ENCODE measurements at regions not wholly inside any gene's neighbourhood (a gene's known extent, or its start where the extent isn't known, plus 50 kb on each side); places are given as distances from the start of the nearest gene placed in this dataset.

DNA sequence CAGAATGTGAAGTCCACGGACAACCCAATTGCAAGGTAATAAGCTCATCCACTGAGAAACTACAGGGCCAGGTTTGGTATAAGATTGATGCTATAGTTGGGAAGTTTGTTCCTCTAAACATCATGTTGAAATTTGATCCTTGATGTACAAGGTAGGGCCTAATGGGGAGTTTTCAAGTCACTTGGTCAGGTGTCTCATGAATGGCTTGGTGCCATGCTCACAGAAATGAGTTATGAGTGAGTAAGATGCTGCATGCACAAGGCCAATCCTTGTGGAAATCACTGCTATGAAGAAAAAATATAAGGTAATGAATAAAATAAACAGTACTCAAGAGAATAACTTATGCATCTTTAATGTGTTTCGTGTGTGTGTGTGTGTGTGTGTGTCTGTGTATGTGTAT, 1891.2 kb downstream of the NCAM2 start:
- Histone ChIP-seq H3K27me3 (ENCODE audit: control insufficient read depth, insufficient read depth, low read length) (no peaks in the 10 kb centered on the region), H3K36me3 (ENCODE audit: control insufficient read depth, insufficient read depth, low read length) (no peaks in the 10 kb centered on the region), H3K4me3 (ENCODE audit: low read depth, low read length) (no peak overlapping the region)
- TF ChIP-seq, protein P1, sequence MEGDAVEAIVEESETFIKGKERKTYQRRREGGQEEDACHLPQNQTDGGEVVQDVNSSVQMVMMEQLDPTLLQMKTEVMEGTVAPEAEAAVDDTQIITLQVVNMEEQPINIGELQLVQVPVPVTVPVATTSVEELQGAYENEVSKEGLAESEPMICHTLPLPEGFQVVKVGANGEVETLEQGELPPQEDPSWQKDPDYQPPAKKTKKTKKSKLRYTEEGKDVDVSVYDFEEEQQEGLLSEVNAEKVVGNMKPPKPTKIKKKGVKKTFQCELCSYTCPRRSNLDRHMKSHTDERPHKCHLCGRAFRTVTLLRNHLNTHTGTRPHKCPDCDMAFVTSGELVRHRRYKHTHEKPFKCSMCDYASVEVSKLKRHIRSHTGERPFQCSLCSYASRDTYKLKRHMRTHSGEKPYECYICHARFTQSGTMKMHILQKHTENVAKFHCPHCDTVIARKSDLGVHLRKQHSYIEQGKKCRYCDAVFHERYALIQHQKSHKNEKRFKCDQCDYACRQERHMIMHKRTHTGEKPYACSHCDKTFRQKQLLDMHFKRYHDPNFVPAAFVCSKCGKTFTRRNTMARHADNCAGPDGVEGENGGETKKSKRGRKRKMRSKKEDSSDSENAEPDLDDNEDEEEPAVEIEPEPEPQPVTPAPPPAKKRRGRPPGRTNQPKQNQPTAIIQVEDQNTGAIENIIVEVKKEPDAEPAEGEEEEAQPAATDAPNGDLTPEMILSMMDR (IDR thresholded peaks at IDR 0.05; ENCODE audit: insufficient read depth, low read depth, low read length) = no peak
- ChIA-PET POLR2A (no interaction called here), CTCF (no interaction called here)
- no peak for DNase-seq (ENCODE audit: low read depth)

DNA sequence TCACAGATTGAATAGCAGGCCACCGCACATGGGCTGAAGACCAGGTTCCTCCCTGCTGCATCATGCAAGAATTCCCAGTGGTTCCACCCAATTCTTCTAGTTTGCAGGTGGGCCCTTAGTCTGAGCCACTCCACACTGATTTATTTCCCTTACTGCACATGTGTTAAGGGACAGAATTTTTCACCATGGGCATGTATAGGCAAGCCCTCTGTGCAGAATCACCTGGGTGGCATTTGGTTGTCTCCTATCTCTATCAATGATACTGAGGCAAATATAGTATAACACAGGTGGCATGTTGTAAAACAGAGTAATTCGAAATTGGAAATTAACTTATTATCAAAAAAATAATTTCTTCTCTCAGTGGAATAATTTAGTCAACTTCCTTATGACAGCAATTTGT, 1892.4 kb downstream of the NCAM2 start:
- CTCF ChIA-PET = no interaction called here
- POLR2A ChIA-PET = no interaction called here
- H3K27me3 ChIP-seq (ENCODE audit: control insufficient read depth, insufficient read depth, low read length) = no peaks in the 10 kb centered on the region
- no peaks in the 10 kb centered on the region for H3K36me3 ChIP-seq (ENCODE audit: control insufficient read depth, insufficient read depth, low read length)
- DNase-seq (ENCODE audit: low read depth) = no peak
- H3K4me3 ChIP-seq (ENCODE audit: low read depth, low read length) = no peak overlapping the region
- TF ChIP-seq, protein P1 (IDR thresholded peaks at IDR 0.05; ENCODE audit: insufficient read depth, low read depth, low read length) = no peak

DNA sequence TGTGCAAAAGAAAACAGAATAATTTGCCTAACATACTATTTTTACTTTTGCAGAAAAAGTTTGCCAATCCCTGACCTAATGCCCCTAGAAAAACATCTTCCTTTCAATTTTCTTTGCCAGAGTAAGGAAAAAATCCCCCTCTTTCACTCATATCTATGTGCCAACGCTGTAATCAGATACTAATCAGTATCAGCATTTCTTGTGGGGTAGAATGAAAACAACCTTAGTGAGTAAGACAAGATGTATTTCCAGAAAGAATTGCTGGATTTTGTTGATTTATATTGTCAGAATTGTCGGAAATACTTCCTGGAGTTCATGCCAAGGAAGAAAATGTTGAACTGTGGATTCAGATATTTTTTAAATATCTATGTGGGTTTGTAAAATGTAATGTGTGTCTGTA, 1893.8 kb downstream of the NCAM2 start:
- ChIA-PET POLR2A (no interaction called here), CTCF (no interaction called here)
- TF ChIP-seq, protein P1 (IDR thresholded peaks at IDR 0.05; ENCODE audit: insufficient read depth, low read depth, low read length) = no peak
- DNase-seq (ENCODE audit: low read depth) = no peak
- H3K4me3 ChIP-seq (ENCODE audit: low read depth, low read length) = no peak overlapping the region
- no peaks in the 10 kb centered on the region for H3K27me3 ChIP-seq (ENCODE audit: control insufficient read depth, insufficient read depth, low read length)
- no peaks in the 10 kb centered on the region for H3K36me3 ChIP-seq (ENCODE audit: control insufficient read depth, insufficient read depth, low read length)

DNA sequence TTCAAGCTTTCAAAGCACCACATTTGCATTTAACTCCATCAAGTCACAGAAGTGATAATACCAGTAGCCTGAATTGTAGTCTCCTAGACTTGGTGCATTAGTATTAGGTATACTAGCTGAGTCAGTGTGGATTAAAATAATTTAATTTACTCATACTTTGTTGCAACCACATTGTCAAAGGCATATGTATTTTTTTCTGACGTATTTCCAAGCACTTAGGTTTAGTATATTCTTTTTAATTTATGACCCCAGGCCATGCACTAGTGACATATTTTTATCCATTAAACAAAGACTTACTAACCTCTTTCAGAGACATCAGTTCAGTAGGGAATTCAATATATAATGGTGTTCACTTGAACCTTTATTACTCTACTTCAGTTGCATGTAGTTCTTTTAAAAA, 1894.5 kb downstream of the NCAM2 start:
- H3K27me3 ChIP-seq (ENCODE audit: control insufficient read depth, insufficient read depth, low read length) = no peaks in the 10 kb centered on the region
- DNase-seq (ENCODE audit: low read depth) = no peak
- TF ChIP-seq, protein P1 (IDR thresholded peaks at IDR 0.05; ENCODE audit: insufficient read depth, low read depth, low read length) = no peak
- ChIA-PET CTCF (no interaction called here), POLR2A (no interaction called here)
- H3K36me3 ChIP-seq (ENCODE audit: control insufficient read depth, insufficient read depth, low read length) = no peaks in the 10 kb centered on the region
- no peak overlapping the region for H3K4me3 ChIP-seq (ENCODE audit: low read depth, low read length)

DNA sequence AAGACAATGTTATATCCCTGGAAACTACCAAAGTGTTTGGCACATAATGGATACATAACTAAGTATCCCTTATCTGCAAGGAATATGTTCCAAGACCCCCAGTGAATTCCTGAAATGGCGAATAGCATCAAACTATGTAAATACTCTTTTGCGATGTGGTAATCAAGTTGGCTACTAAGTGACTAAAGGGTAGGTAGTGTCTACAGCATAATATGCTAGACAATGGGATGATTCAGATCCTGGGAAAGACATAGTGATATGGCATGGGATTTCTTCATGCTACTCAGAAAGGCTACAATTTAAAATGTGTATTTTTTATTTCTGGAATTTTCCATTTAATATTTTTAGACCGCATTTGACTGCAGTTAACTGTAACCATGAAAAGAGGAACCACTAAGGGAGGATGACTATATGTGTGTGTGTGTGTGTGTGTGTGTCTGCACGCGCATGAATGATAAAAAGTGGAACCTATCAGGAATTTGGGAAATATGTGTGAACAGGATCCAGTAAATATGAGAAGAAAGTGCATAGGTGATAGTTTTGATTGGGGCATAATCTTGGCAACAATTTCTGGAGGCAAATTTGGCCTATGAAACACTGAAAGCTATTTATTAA, 1899.9 kb downstream of the NCAM2 start:
- TF ChIP-seq, protein P1 (IDR thresholded peaks at IDR 0.05; ENCODE audit: insufficient read depth, low read depth, low read length) = no peak
- H3K4me3 ChIP-seq (ENCODE audit: low read depth, low read length) = no peak overlapping the region
- no peaks in the 10 kb centered on the region for H3K36me3 ChIP-seq (ENCODE audit: control insufficient read depth, insufficient read depth, low read length)
- POLR2A ChIA-PET = no interaction called here
- H3K27me3 ChIP-seq (ENCODE audit: control insufficient read depth, insufficient read depth, low read length) = no peaks in the 10 kb centered on the region
- CTCF ChIA-PET = no interaction called here
- no peak for DNase-seq (ENCODE audit: low read depth)
